ENCODE measurements at regions not wholly inside any gene's neighbourhood (a gene's known extent, or its start where the extent isn't known, plus 50 kb on each side); places are given as distances from the start of the nearest gene placed in this dataset.

DNA sequence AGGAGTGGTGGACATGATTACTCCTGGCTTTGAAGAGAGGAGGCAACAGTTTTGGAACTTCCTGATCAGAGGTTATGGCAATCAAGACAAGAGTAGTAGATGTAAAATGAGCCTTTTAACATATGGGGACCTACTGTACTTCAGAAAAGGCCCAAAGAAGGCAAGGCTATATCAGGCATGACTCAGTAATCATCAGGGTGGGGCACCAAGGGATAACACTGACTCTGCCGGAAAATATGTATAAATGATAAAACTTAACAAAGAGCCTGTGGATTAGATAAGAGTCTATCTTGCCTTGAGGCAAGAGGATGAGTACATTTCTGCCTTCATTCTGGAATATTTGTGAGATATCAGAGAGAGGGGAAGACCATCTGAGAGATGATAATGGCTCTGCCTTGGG lies 1389.9 kb upstream of the MAP3K7 start:
- Histone ChIP-seq H3K9me1 (ENCODE audit: control insufficient read depth, extremely low read depth, insufficient read depth, low read length) (no peaks in the 10 kb centered on the region), H3K4me1 (ENCODE audit: control insufficient read depth, extremely low read depth, insufficient read depth, low read length) (no peaks in the 10 kb centered on the region), H3K4me2 (ENCODE audit: control insufficient read depth, extremely low read depth, insufficient read depth, low read depth, low read length) (no peak overlapping the region), H3K9ac (ENCODE audit: control insufficient read depth, extremely low read depth, insufficient read depth, low read length) (no peak overlapping the region), H3K79me2 (ENCODE audit: control insufficient read depth, insufficient read depth, low read length) (no peaks in the 10 kb centered on the region), H3K27ac (ENCODE audit: control insufficient read depth, insufficient read depth, low read length) (no peak overlapping the region), H3K27me3 (ENCODE audit: control insufficient read depth, extremely low read depth, insufficient read depth, low read length) (no peaks in the 10 kb centered on the region), H3K9me3 (ENCODE audit: control insufficient read depth, low read depth, low read length) (no peaks in the 10 kb centered on the region), H3K36me3 (ENCODE audit: control insufficient read depth in 2 of 2, extremely low read depth in 1 of 2, insufficient read depth in 2 of 2, low read length in 2 of 2) (no peaks in the 10 kb centered on the region), H4K20me1 (ENCODE audit: control insufficient read depth, extremely low read depth, insufficient read depth, low read length) (no peaks in the 10 kb centered on the region), H2AFZ (ENCODE audit: control insufficient read depth, low read length) (no peak overlapping the region), H3K4me3 (ENCODE audit: control insufficient read depth in 2 of 3, extremely low read depth in 1 of 3, insufficient read depth in 2 of 3, low read depth in 1 of 3, low read length in 3 of 3) (no peak overlapping the region)
- dilution Hi-C loops (cut with MboI; ENCODE audit: extremely low pct_ligation_motif_present, low sequenced_read_pairs), result no loop called here
- no peak for FAIRE-seq
- DNase-seq (ENCODE audit: low read depth, low spot score), result no peak
- no peak for TF ChIP-seq EZH2 (IDR thresholded peaks at IDR 0.05; ENCODE audit: low read length)
- TF ChIP-seq, protein P1, sequence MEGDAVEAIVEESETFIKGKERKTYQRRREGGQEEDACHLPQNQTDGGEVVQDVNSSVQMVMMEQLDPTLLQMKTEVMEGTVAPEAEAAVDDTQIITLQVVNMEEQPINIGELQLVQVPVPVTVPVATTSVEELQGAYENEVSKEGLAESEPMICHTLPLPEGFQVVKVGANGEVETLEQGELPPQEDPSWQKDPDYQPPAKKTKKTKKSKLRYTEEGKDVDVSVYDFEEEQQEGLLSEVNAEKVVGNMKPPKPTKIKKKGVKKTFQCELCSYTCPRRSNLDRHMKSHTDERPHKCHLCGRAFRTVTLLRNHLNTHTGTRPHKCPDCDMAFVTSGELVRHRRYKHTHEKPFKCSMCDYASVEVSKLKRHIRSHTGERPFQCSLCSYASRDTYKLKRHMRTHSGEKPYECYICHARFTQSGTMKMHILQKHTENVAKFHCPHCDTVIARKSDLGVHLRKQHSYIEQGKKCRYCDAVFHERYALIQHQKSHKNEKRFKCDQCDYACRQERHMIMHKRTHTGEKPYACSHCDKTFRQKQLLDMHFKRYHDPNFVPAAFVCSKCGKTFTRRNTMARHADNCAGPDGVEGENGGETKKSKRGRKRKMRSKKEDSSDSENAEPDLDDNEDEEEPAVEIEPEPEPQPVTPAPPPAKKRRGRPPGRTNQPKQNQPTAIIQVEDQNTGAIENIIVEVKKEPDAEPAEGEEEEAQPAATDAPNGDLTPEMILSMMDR (optimal IDR thresholded peaks at IDR 0.05 in 1 of 3, IDR thresholded peaks at IDR 0.05 in 1 of 3, conservative IDR thresholded peaks at IDR 0.05 in 1 of 3; ENCODE audit: extremely low read depth in 1 of 3, insufficient read depth in 2 of 3, low read length in 3 of 3), result no peak

DNA sequence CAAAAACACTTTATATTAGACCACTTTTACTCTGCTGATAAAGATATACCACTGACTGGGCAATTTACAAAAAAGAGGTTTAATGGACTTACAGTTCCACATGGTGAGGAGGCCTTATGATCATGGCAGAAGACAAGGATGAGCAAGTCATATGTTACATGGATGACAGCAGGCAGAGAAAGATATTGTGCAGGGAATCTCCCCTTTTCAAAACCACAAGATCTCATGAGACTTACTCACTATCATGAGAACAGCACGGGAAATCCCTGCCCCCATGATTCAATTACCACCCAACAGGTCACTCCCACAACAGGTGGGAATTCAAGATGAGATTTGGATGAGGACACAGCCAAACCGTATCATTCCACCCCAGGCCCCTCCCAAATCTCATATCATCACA lies 1383.8 kb upstream of the MAP3K7 start:
- Histone ChIP-seq H3K9ac (ENCODE audit: control insufficient read depth, extremely low read depth, insufficient read depth, low read length) (no peak overlapping the region), H3K4me3 (ENCODE audit: control insufficient read depth in 2 of 3, extremely low read depth in 1 of 3, insufficient read depth in 2 of 3, low read depth in 1 of 3, low read length in 3 of 3) (no peak overlapping the region), H3K4me2 (ENCODE audit: control insufficient read depth, extremely low read depth, insufficient read depth, low read depth, low read length) (no peak overlapping the region), H3K9me3 (ENCODE audit: control insufficient read depth, low read depth, low read length) (peaks cover 1% of the 10 kb centered on the region), H3K36me3 (ENCODE audit: control insufficient read depth in 2 of 2, extremely low read depth in 1 of 2, insufficient read depth in 2 of 2, low read length in 2 of 2) (no peaks in the 10 kb centered on the region), H2AFZ (ENCODE audit: control insufficient read depth, low read length) (no peak overlapping the region), H3K9me1 (ENCODE audit: control insufficient read depth, extremely low read depth, insufficient read depth, low read length) (no peaks in the 10 kb centered on the region), H3K79me2 (ENCODE audit: control insufficient read depth, insufficient read depth, low read length) (no peaks in the 10 kb centered on the region), H3K27me3 (ENCODE audit: control insufficient read depth, extremely low read depth, insufficient read depth, low read length) (no peaks in the 10 kb centered on the region), H3K27ac (ENCODE audit: control insufficient read depth, insufficient read depth, low read length) (no peak overlapping the region), H4K20me1 (ENCODE audit: control insufficient read depth, extremely low read depth, insufficient read depth, low read length) (no peaks in the 10 kb centered on the region), H3K4me1 (ENCODE audit: control insufficient read depth, extremely low read depth, insufficient read depth, low read length) (no peaks in the 10 kb centered on the region)
- DNase-seq (ENCODE audit: low read depth, low spot score) (no peak), FAIRE-seq (no peak)
- TF ChIP-seq EZH2 (IDR thresholded peaks at IDR 0.05; ENCODE audit: low read length), result no peak
- TF ChIP-seq, protein P1 (optimal IDR thresholded peaks at IDR 0.05 in 1 of 3, IDR thresholded peaks at IDR 0.05 in 1 of 3, conservative IDR thresholded peaks at IDR 0.05 in 1 of 3; ENCODE audit: extremely low read depth in 1 of 3, insufficient read depth in 2 of 3, low read length in 3 of 3), result no peak
- dilution Hi-C loops (cut with MboI; ENCODE audit: extremely low pct_ligation_motif_present, low sequenced_read_pairs), result no loop called here

All from keratinocyte (primary cell).